HG02678 (cell line): ENCODE measurements at regions not wholly inside any gene's neighbourhood (a gene's known extent, or its start where the extent isn't known, plus 50 kb on each side); places are given as distances from the start of the nearest gene placed in this dataset.
A peak's percentile ranks its signal among the peaks of the same experiment; 100 is the strongest.
"Not testable (repeated sequence)": the region's sequence is repeated elsewhere in the genome, so short reads cannot be mapped to it uniquely, and the experiment has no call there.

Source experiments
- ATAC-seq: cut with Tn5 transposase; IDR thresholded peaks from one replicate; pipeline ENCODE4 v1.9.1; 2021; ENCODE audit warnings: mild to moderate bottlenecking, moderate library complexity; ENCODE audit not compliant: unreplicated experiment

GRCh38 chr6:100229512-100229911 is 235.2 kb downstream of the SIM1 start:
- no peak for ATAC-seq

- ATAC-seq, result peak; percentile 100
Measured at GRCh38 chr6:100228834-100229441, 234.9 kb upstream of the MCHR2 start.

GRCh38 chr6:100228437-100228833 is 234.4 kb upstream of the MCHR2 start:
- ATAC-seq, result peak; percentile 5

GRCh38 chr6:100226811-100227210 is 232.8 kb upstream of the MCHR2 start:
- ATAC-seq, result no peak

- not testable (repeated sequence) for ATAC-seq
Measured at GRCh38 chr6:100223952-100224351, 229.9 kb upstream of the MCHR2 start.

- no peak for ATAC-seq
Measured at GRCh38 chr6:100220543-100220942, 226.5 kb upstream of the MCHR2 start.

- no peak for ATAC-seq
Measured at GRCh38 chr6:100217225-100218012, 223.4 kb upstream of the MCHR2 start.

- no peak for ATAC-seq
Measured at GRCh38 chr6:100216760-100217159, 222.7 kb upstream of the MCHR2 start.

- ATAC-seq, result no peak
Measured at GRCh38 chr6:100212131-100212530, 218.1 kb upstream of the MCHR2 start.

- ATAC-seq, result no peak
Measured at GRCh38 chr6:100210137-100211117, 216.4 kb upstream of the MCHR2 start.

- no peak for ATAC-seq
Measured at GRCh38 chr6:100209323-100210136, 215.5 kb upstream of the MCHR2 start.

GRCh38 chr6:100203400-100203799 is 209.4 kb upstream of the MCHR2 start:
- no peak for ATAC-seq

- ATAC-seq, result no peak
Measured at GRCh38 chr6:100202417-100203194, 208.6 kb upstream of the MCHR2 start.

- ATAC-seq, result not testable (repeated sequence)
Measured at GRCh38 chr6:100196214-100196982, 202.4 kb upstream of the MCHR2 start.

- ATAC-seq, result not testable (repeated sequence)
Measured at GRCh38 chr6:100195244-100195643, 201.2 kb upstream of the MCHR2 start.

GRCh38 chr6:100194535-100194934 is 200.5 kb upstream of the MCHR2 start:
- no peak for ATAC-seq

- ATAC-seq, result no peak
Measured at GRCh38 chr6:100188754-100189153, 194.7 kb upstream of the MCHR2 start.

GRCh38 chr6:100186552-100186951 is 192.5 kb upstream of the MCHR2 start:
- ATAC-seq, result no peak

GRCh38 chr6:100185615-100186014 is 191.6 kb upstream of the MCHR2 start:
- ATAC-seq, result no peak
